ENCODE measurements at regions not wholly inside any gene's neighbourhood (a gene's known extent, or its start where the extent isn't known, plus 50 kb on each side); places are given as distances from the start of the nearest gene placed in this dataset.

GRCh38 chr10:124343351-124344265 is 75.1 kb downstream of the OAT start:
- TF ChIP-seq CTCF (IDR thresholded peaks at IDR 0.05; ENCODE audit: low read depth, low read length, poor library complexity, severe bottlenecking) (no peak), EZH2phosphoT487 (IDR thresholded peaks at IDR 0.05; ENCODE audit: borderline replicate concordance, low read length) (no peak)
